ENCODE measurements at regions not wholly inside any gene's neighbourhood (a gene's known extent, or its start where the extent isn't known, plus 50 kb on each side); places are given as distances from the start of the nearest gene placed in this dataset.
"Not testable (repeated sequence)": the region's sequence is repeated elsewhere in the genome, so short reads cannot be mapped to it uniquely, and the experiment has no call there.

DNA sequence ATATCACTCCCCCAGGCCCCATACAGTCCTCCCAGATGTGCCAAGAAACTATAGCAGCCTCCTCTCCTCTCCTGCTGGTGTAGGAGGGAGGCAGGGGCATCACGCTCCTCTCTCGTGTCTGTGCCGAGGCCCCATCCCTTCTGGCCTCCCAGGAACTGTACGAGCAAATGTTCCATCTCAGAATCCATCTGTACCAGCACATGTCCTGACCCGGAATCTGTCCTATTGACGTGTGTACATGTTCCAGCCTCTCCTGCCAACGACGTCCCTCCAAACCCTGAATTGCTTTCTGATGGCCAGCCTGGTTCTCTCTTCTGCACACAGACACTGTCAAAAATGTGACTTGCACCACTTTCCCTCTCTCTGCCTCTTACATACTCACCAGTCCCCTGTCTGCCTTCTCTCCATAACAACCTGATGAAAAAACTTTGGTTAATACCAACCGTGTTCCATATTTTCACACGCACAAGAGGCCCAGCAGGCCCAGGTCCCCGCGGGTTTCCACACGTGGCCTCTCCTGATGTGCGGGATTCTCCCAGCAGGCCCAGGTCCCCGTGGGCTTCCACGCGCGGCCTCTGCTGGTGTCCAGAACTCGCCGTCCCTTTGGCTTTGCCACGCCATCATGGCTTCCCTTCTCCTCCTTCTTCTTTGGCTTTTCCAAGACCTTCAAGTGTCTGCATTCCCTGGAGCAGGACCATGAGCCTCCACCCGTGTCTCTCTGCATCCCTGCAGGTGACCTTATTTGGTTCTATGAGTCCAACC lies 125.2 kb upstream of the THBS2 start:
- DNase-seq: no peak

DNA sequence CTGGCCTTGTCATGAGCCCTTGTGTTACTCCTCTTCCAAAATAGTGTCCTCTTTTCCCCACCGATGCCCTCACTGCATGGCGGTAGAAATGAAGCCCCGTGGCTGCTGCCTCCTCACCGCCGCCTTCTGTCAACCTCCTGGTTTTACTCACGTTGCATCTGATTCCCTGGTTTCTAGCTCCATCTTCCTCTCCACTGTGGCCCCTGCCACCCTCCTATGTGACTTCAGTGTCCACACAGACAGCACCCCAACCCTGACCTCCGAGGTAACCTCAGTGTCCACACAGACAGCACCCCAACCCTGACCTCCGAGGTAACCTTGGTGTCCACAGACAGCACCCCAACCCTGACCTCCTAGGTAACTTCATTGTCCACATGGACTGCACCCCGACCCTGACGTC lies 122.8 kb upstream of the THBS2 start:
- no peak for DNase-seq

DNA sequence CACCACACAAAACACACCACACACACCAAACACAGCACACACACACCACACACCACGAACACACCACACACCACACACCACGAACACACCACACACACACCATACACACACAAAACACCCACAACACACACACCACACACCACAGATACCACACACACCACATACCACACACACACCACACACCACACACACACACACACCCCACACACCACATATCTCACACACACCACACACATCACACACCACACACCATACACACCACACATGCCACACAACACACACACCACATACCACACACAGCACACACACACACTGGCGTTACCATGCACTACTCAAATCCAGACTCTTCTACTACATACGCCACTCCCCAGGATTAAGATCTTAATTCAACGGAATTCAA lies 118.9 kb upstream of the THBS2 start:
- DNase-seq: no peak

DNA sequence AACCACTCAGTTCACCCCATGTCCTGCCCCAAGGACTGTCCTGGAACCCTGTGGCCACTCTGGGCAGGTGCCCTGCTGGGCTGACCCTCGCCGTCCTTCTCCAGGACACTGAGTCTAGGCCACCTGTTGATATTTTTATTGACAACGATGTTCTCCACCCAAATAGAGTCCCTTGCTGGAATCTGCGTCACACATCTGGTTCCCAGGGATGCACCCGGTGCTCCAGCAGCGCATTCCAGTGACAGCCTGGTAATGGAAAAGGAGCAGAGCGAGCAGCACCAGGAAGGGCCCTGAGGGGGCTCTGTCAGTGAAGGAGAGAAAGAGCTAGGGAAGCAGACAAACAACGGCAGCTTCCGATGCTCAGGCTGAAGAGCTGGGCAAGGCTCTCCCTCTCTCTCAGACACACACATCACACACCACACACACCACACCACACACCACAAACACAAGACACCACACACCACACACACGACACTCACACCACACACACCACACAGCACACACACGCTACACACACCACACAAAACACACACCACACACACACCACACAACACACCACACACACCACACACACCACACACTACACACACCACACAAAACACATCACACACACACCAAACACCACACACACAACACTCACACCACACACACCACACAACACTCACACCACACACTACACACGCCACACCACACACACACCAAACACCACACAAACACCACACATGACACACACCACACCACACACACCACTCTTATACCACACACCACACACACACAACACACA lies 117.9 kb upstream of the THBS2 start:
- DNase-seq: no peak

DNA sequence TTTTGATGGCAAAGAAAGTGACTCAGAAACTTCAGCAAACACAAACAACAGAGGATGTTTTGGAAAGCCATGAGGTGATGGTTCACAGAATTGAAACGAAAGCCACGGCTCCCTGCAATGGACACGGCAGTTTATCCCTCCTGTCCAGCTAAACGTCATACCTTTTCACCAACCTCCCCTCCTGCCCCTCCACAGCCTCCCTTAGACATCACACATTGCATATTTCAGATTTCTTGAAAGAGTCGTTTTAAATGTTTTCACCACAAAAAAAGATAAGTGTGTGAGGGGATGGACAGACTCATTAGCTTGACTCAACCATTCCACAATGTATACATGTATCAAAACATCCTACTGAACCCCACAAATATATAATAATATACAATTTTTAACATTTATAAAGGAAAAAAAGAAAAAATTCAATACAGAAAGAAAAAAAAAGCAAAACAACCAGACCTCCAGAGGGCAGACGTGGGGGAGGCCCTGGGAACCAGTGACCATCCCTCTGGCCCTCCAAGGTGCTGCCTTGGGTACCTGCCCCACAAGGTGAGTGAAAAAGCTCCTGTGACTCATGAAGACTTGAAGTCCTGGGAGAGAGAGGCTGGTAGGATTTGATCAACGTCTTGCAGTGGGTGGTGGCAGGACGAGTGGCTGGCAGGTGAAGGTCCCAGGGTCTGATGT lies 117.2 kb upstream of the THBS2 start:
- no peak for DNase-seq

DNA sequence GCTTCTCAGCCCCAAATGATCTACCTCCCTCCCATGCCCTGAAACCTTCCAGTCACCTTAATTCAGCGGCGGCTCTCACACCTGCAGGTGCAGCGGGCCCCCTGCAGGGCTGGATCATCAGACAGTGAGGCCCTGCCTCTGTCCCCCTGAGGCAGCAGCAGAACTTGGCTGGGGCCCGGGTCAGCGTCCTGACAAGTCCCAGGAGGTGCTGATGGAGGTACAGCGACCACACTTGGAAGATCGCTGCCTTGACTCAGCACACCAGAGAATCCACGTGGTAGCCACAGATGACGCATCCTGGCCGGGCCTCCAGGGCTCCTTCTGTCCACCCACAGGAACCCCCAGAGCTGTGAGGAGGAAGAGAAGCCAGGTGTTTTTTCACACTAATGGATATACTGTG lies 116.4 kb upstream of the THBS2 start:
- DNase-seq: no peak

DNA sequence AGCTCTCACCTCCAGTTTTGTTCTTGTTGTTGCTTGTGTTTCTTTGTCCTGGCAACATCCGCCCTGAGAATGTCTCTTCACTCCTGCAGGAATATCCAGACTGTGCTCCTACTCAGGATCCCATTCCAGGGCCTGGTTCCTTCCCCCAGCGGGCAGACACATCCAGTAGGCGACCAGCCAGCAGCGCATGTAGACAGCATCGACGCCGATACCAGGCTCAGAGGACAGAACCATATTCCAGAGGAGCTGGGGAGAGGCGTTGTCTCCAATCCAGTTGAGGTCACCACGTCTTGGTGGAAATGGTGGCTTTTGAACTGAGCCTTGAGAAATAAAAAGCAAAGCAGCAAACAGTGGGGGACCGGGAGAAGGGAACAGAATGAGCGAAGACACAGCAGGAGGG lies 114.6 kb upstream of the THBS2 start:
- no peak for DNase-seq

DNA sequence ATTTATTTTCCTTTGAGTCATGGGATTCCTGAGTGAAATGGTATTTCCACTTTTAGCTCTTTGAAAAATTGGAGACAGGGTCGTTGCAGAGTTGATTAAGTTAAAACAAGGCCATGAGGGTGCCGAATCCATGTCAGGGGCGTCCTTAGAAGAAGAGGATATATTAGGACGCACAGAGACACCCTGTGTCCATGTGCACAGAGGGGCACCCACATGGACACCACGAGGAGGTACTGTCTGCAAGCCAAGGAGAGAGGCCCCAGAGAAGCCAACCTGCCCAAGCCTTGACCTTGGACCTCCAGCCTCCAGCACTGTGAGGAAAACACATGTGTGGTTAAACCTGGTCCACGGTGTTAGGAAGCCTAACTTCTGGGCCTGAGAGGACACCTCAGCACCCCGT lies 113.9 kb upstream of the THBS2 start:
- no peak for DNase-seq

DNA sequence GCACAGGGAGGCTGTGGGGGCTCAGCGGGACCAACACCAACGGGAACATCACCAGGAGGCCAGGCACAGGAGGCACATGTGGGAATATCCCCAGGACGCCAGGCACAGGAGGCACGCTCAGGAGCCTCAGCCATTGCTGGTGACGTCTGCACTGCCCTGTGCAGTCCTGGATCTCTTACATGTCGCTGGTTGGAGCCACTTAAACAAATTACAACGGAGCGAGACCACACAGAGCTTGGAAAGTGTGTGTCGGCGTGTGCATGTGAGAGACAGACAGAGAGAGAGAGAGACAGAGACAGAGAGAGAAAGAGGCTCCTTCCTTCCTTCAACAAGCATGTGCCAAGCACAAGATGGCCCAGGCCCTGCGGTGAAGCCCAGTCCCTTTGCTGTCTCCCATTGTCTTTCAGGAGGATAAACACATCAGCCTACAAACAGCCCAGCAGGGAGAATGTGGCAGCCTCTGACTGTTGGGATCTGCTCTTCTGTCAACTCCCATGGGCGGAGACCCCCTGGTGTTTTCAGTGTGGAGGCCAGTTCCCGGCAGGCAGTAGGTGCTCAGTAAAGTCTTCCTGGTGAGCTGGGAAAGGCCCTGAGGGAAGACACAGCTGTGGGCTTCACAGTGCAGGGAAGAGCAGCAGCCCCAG lies 112.7 kb upstream of the THBS2 start:
- DNase-seq: no peak

DNA sequence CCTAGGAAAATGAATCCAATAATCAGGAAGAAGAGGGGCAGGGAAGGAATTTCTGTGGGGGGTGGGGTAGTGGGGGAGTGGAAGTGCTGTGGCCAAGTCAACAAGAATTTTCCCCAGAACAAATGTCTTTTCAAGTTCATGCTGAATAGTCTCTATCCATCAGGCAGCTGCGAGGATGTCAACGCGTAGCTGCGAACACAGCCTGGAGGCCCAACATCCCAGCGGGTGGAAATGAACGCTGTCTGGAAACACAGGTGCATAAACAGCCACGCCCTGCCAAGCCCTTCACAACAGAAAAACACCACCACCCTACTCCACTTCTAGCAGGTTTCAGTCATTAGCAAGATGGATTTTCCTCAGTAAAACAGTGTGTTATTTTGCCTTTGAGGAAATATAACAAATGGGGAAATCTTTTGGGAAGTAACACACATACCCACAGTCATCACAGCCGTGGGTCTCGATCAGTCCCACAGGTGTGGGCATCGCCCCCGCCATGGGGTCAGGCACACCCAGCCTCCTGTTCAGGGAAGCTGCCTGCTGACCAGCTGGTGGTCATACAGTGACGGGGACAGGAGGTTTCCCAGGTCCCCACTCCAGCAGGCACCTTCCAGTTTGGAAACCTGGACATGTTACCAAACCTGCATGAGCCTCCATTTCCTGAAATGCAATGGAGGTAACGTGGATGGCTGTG lies 112.1 kb upstream of the THBS2 start:
- DNase-seq: no peak

DNA sequence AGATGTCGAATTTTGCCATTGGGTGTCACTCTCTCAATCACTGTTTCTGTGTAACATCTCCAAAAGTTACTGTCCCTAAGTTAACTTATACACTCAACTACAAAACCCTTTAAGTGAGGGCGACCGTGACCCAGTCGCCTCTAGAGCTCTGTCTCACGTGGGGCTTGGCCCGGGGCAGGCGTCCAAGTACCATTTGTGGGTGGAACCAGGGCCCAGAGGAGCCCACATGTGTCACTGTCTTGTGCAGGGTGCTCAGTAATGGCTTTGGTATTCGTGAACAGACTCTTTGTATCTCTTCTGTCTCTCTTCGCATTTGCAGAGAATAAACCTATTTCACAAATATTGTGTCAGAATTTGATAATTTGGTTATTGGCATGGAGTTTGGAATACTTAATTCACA lies 109.9 kb upstream of the THBS2 start:
- no peak for DNase-seq

DNA sequence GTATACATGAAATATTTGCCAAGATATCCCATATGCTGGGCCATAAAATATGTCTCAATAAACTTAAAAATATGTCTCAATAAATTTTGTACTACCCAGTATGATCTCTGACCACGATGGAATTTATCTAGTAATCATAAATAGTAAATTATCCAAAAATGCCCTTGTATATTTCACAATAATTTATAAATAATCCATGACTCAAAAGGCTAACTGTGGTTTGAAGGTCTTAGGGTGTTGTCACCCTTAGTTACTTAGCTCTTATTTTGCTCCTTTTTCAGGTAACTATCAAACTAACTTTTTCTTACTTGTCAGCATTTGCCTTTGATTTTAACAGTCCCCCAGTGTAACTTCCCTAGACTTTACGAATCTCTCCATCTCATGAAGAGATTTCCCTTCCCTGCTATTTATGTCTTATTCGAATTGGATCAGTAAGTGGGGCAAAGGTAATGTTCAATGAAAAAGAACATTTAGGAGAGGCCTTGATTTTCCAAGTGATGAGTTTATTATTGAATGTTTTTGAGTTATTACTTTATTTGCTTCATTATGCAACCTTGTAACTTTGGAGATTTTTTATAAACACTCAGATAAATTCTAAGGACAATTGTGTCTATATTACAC lies 109.0 kb upstream of the THBS2 start:
- no peak for DNase-seq

DNA sequence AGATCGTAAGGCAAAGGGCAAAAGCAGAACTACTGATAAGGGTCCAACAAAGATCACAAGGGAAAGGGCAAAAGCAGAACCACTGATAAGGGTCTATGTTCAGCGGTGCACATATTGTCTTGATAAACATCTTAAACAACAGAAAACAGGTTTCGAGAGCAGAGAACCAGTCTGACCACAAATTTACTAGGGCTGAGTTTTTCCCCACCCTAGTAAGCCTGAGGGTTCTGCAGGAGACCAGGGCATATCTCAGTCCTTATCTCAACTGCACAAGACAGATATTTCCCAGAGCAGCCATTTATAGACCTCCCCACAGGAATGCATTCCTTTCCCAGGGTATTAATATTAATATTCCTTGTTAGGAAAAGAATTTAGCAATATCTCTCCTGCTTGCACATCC lies 101.4 kb upstream of the THBS2 start:
- not testable (repeated sequence) for DNase-seq

DNA sequence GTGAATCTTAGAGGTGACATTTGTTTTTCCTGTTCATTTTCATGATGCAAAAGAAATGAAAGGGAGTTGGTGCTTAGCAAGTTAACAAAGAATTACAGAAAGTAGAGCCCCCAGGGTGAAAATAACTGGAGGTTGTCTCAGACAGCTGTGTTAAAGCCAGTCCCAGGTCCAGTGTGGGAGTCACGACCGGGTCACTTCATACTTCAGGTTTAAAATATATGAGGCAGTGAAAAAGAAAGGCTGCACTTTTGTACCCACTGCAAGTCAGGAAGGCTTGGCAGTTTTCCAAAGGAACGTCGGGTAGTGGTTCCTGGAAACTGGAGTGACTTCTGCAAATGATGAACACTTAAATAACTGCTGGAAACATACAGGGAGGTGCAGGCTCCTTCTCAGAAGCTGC lies 91.5 kb upstream of the THBS2 start:
- DNase-seq: no peak

DNA sequence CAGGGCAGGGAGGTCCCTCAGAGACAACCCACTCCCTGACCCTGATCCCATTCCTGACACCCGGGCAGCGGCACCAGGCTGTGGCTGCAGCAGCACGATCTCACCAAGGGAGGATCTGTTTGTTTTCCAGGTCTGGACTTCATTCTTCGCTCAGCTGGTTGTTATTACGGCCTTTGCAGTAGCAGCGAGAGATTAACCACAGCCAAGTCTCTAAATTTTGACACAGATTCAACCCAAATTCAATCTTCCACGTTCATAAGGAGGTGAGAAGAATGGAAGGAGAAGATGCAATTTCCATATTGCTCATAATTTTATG lies 91.1 kb upstream of the THBS2 start:
- DNase-seq: no peak

DNA sequence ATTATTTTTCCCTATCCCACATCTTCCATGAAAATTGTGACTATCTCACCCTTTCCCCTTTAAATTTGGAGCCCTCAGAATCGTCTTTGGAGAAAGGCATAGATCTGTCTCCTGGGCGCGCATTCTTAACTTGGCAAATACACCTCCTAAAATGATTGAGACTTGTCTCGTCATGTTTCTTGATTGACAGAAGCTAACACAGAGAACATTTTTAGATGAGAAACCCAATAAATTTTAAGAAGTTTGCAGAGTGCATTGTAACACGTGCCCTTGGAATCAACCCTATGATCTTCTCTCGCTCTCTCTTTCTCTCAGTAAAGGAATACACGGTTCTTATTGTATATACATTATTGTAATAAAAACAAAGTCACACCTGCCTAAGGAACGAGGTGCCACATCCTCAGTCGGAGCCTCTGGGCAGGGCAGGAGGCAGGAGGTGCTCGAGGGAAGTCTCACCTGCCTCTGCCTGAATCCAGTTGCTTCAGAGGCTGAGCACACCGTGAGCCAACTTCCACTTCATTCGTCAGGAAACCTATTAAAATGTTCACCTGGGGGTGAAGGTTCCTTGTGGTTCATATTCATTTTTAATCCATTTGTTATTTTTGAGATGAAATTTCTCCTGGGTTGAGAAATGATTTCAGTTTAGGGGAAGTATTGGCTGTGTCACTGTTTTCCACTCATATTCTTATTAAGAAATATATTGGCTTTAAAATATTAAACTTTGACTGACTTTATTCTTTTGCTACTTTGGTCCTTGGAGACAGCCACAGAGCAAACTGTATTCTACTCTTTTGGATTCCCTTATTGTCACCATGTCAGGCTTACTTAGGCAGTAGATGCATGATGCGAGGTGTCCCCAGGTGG lies 90.5 kb upstream of the THBS2 start:
- DNase-seq: no peak

DNA sequence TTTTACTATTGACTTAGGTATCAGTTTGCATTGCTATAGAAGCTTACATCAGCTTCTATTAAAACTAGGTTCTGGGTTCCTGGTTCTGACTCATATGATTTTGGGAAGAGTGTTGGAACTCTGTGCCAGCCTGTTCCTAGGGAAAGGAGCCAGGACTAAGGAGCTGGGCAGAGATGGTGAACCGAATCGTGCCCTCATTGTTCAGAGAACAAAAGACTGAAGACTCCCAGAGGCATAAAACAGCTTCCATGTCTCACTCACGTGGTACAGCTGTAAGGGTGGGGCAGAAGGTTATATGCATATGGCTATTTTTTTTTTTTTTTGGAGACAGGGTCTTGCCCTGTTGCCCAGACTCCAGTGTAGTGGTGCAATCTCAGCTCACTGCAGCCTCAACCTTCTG lies 89.1 kb upstream of the THBS2 start:
- no peak for DNase-seq

DNA sequence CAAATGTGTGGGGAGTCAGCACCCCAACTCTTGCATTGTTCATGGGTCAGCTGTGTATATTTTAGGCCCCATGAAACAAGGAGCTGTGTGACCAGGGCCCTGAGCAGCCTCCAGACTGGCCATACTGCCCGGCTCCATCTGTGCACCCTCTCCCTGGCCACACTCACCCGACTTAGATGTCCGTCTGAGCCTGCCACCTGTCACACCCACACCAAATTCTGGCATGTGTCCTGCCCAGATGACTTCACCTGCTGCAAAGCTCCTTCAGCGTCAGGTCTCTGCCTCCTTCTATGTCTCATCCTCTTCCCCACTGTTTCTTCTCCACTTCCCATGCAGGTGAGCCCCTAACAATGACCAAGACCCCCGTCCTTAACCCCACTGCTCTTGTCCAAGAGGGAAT lies 88.1 kb upstream of the THBS2 start:
- DNase-seq: no peak

DNA sequence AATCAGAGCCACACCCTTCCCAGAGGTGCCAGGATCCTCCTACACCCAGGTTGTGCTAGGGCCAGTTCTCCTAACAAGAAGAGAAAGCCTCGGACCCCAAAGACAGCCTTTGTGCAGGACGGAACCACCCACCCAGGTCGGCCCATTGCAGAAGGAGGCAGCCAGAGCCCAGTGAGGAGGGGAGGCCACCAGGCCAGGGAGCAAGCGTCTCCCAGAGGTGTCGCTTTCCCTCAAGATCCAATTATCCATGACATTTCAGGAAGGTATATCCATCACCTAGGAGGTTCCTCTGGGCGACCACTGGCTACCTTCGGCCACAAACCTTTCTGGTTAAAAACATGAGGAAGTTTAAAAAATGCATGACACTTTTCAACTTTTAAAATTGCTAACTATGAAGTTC lies 87.4 kb upstream of the THBS2 start:
- no peak for DNase-seq

DNA sequence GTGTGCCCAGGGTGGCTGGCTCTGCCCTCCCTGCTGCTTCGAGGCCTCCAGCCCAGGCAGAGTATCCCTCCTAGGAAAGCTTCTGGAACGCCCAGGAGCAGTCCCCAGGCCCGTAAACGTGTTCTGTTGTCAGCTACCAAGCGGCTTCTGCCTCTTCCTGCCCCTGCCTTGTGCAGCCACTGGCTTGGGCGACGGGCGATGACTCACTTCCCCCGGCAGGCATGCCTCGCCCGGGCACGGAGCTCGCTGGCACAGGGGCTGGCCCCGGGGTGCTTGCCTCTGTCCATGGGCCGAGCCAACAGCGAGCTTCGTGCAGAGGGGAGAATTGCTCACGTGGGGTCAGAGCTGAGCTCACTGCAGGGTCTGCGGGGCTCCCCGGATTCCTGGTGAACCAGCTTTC lies 86.7 kb upstream of the THBS2 start:
- no peak for DNase-seq

DNA sequence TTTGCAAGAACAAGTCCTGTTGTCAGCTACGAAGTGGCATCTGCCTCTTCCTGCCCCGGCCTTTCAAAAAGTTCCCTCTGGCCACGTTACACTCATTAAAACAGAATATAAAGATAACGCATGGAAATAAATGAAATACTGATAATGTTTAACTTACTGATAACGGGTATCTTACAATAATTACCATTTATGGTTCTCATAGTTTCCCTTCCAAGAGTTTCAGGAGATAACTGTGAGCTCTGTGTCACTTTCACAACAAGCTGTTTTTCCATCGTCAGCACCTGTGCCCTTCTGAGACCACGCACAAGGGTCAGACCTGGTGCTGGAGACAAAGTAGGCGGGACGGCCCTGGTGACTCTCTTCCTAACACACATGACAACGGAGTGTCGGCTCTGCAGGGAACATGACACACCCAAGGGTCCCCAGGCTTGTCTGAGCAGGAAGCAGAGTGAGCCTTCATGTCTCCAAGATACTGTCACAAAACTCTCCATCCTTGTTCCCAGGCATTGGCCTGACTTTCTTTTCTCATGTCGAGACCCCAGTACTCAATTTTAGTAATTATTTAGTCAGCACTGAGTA lies 86.2 kb upstream of the THBS2 start:
- no peak for DNase-seq

Data from NCI-H1092 treated with DMSO at 0.1 percent for 48 hours (cell line).